ENCODE measurements at regions not wholly inside any gene's neighbourhood (a gene's known extent, or its start where the extent isn't known, plus 50 kb on each side); places are given as distances from the start of the nearest gene placed in this dataset.

DNA sequence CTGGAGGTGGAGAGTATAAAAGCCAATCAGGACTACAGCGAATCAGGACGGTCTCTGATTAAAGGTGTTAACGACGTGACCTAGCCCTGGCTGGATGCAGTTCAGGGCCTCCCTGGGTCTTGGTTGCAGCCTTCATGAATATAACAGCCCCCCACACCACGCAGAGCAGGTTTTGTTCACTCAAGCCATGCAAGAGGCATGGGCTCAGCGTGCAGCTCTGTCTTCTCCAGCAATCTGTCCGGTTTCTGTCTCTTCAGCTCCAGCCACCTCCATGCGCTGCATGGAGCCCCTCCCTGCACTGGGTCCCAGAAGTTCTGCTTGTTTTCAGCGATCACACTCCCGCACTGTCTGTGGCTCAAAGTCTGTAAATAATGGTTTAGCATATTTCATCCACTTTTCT, 57.1 kb upstream of the CHRNA7 start:
- ATAC-seq, result no peak
- Histone ChIP-seq H3K27me3 (ENCODE audit: control insufficient read depth, insufficient read depth) (no peaks in the 10 kb centered on the region), H3K27ac (ENCODE audit: low read length) (no peak overlapping the region), H3K4me1 (ENCODE audit: control insufficient read depth, insufficient read depth, low read length) (no peaks in the 10 kb centered on the region), H3K4me3 (ENCODE audit: low read length) (no peak overlapping the region), H3K9me3 (ENCODE audit: control insufficient read depth, low read length) (no peaks in the 10 kb centered on the region)
- intact Hi-C loops (cut with DNase I), result loop anchor here in 1 of 4 donors (10.0 kb wide), 1 partner anchor 328 kb away; no protein-coding TSS in a partner anchor
- no peak for DNase-seq
- WGBS, result 75% methylated on average over 10 of the region's 10 CpGs

GRCh38 chr15:31974154-31974794, 56.0 kb upstream of the CHRNA7 start:
- H3K4me3 ChIP-seq (ENCODE audit: low read length), result no peak overlapping the region
- DNase-seq, result peak in 1 of 3 donors; percentile 36
- H3K27ac ChIP-seq (ENCODE audit: low read length), result no peak overlapping the region
- intact Hi-C loops (cut with DNase I), result loop anchor here in 1 of 4 donors (10.0 kb wide), 1 partner anchor 329 kb away; no protein-coding TSS in a partner anchor
- WGBS, result 68% methylated on average over 6 of the region's 6 CpGs
- no peaks in the 10 kb centered on the region for H3K27me3 ChIP-seq (ENCODE audit: control insufficient read depth, insufficient read depth)
- H3K4me1 ChIP-seq (ENCODE audit: control insufficient read depth, insufficient read depth, low read length), result no peaks in the 10 kb centered on the region
- H3K9me3 ChIP-seq (ENCODE audit: control insufficient read depth, low read length), result no peaks in the 10 kb centered on the region
- ATAC-seq, result no peak

DNA sequence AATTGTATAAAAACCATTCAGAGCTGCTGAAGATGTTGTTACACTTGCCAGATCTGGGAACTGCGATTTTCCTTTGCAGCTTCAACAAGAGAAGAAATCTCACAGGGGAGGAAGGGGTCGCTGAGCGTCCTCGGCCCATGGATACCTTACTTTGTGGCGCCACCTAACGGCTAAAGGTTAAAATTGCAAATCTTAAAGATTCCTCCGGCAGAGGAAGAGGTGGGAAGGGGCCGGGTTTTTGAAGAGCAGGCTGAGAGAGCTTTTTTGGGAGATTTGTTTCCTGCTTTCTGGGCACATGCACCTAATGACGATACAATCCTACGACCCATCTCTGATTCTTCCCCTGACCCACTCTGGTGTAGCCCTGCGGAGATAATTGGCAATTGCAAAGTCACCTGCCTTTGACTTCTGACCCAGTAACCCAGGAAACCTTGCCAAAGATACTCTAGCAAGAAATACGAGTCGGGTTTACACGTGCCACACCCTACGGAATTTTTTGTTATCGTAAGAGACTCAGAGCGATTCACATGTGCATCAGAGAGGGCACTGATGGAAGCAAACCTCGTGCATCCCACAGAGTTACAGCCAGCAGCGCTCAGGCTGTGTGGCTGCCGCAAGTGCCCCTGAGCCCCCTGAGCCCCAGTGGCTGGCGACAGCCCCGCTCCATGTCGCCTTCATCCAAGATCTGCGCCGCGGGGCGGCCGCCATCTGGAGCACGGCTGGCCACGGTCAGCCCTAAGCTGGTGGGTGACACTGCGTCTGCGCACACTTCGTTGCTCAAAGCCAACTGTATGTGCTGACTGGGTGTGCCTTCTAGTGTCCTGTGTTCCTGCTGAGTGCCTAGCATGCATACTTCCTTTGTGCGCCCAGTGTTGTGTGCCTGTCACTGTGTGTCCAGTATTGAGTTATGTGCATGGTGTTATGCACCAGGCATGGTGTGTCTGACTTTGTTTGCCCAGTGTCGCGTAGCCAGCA, 55.2 kb upstream of the CHRNA7 start:
- WGBS, result 16% methylated on average over 36 of the region's 36 CpGs
- peak; percentile 44 to 66 for ATAC-seq

DNA sequence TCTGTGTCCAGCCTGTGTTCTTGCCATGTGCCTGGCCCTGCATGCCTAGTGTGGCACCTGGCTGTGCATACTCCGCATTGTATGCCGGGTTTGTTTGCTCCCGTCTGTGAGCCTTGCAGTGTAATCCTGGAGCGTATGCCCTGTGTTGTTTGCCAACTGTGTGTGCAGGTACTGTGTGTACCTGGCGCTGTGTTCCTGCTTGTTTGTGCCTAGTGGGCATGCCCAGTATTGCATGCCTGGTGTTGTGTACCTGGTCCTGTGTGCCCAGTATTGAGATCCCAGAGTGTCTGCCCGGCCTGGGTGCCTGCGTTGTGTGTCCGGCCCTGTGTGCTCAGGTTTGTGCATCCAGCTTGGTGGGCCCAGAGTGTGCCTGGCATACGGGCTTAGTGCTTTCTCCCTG, 54.5 kb upstream of the CHRNA7 start:
- ATAC-seq (no peak), DNase-seq (peak in 1 of 3 donors; percentile 47)
- Histone ChIP-seq H3K9me3 (ENCODE audit: control insufficient read depth, low read length) (no peaks in the 10 kb centered on the region), H3K27me3 (ENCODE audit: control insufficient read depth, insufficient read depth) (no peaks in the 10 kb centered on the region), H3K27ac (ENCODE audit: low read length) (no peak overlapping the region), H3K4me1 (ENCODE audit: control insufficient read depth, insufficient read depth, low read length) (no peaks in the 10 kb centered on the region), H3K4me3 (ENCODE audit: low read length) (no peak overlapping the region)
- intact Hi-C loops (cut with DNase I), result loop anchor here in 1 of 4 donors (10.0 kb wide), 1 partner anchor 331 kb away; no protein-coding TSS in a partner anchor
- 87% methylated on average over 9 of the region's 9 CpGs for WGBS

More for the DNA sequence above, 55.2 kb upstream of the CHRNA7 start:
- H3K4me3 ChIP-seq (ENCODE audit: low read length), result no peak overlapping the region
- peak in 2 of 3 donors; percentile 67 to 80 for DNase-seq
- no peaks in the 10 kb centered on the region for H3K4me1 ChIP-seq (ENCODE audit: control insufficient read depth, insufficient read depth, low read length)
- no peaks in the 10 kb centered on the region for H3K27me3 ChIP-seq (ENCODE audit: control insufficient read depth, insufficient read depth)
- H3K27ac ChIP-seq (ENCODE audit: low read length), result no peak overlapping the region
- intact Hi-C loops (cut with DNase I), result loop anchor here in 1 of 4 donors (10.0 kb wide), 1 partner anchor 330 kb away; no protein-coding TSS in a partner anchor
- H3K9me3 ChIP-seq (ENCODE audit: control insufficient read depth, low read length), result no peaks in the 10 kb centered on the region

- intact Hi-C loops (cut with DNase I), result loop anchor here in 1 of 4 donors (10.0 kb wide), 1 partner anchor 332 kb away; no protein-coding TSS in a partner anchor
- Histone ChIP-seq H3K9me3 (ENCODE audit: control insufficient read depth, low read length) (no peaks in the 10 kb centered on the region), H3K27ac (ENCODE audit: low read length) (no peak overlapping the region), H3K4me3 (ENCODE audit: low read length) (no peak overlapping the region), H3K4me1 (ENCODE audit: control insufficient read depth, insufficient read depth, low read length) (no peaks in the 10 kb centered on the region), H3K27me3 (ENCODE audit: control insufficient read depth, insufficient read depth) (no peaks in the 10 kb centered on the region)
- ATAC-seq, result no peak
- no peak for DNase-seq
- WGBS, result 68% methylated on average over 8 of the region's 8 CpGs
Observed at GRCh38 chr15:31977138-31977537, 53.2 kb upstream of the CHRNA7 start.

DNA sequence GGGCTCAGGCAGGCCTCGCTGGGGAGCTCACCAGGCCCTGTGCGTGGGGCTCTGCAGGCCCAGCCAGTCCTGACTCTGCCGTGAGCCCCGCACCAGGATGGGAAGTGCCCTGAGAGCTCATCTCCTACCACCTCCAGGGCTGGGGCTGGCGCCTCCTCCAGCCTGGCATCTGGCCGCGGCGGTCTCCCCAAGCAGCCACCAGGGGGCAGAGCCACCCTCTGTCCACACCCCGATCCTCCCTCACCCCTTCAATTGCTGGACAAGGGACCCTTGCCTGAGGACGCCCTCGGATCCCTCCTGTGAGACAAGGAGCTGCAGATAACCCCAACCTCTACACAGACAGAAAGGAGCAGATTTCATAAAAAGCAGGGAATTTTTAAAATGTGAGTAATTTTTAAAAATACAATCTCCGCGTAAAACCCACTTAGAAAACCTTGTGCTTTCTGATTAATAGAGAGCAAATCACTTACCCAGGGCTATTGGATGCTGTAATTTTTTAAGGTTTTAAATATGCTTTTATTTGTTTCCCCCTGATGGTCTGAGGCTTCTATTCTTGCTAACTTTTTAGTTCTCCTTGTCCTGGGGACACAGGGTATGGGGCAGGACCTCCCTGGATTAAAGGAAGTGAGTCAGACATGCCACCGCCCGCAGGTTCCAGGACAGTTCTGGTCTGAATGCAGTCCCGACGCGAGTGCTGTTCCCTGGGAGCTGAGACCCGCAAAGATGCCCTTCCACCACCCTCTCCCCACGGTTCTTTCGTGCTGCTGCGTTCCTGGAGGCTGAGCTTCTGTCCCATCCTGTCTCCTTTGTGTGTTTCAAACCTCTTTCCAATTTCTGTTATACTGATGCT, 52.3 kb upstream of the CHRNA7 start:
- no peak overlapping the region for H3K4me3 ChIP-seq (ENCODE audit: low read length)
- no peaks in the 10 kb centered on the region for H3K27me3 ChIP-seq (ENCODE audit: control insufficient read depth, insufficient read depth)
- no peaks in the 10 kb centered on the region for H3K9me3 ChIP-seq (ENCODE audit: control insufficient read depth, low read length)
- H3K4me1 ChIP-seq (ENCODE audit: control insufficient read depth, insufficient read depth, low read length), result no peaks in the 10 kb centered on the region
- ATAC-seq (peak; percentile 77), DNase-seq (peak; percentile 24 to 84 (median 83))
- WGBS, result 19% methylated on average over 22 of the region's 22 CpGs
- H3K27ac ChIP-seq (ENCODE audit: low read length), result no peak overlapping the region
- intact Hi-C loops (cut with DNase I), result loop anchor here in 1 of 4 donors (10.0 kb wide), 1 partner anchor 333 kb away; no protein-coding TSS in a partner anchor

All from right cardiac atrium (tissue), 5 donors.